ENCODE measurements at regions not wholly inside any gene's neighbourhood (a gene's known extent, or its start where the extent isn't known, plus 50 kb on each side); places are given as distances from the start of the nearest gene placed in this dataset.

DNA sequence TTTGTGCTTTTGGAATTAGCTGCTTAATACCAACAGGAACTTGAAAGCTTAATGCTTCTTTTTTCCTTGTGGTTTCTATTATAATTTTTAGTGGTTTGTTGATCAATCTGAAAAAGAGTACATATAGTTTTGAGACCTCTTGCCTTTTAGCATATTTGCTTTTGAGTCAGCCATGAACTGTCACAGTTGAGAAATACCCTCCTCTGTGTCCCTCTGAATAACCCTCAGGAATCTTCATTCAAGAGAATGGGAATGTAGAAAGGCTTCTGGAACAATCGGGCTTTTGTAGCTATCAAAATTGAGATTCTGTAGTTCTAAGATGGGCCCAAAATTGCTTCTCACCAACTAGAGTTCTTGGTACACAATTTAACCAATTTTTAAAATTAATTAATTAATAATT is 451.1 kb upstream of the TRIB2 start:
- TF ChIP-seq YY1 (IDR thresholded peaks at IDR 0.05; ENCODE audit: insufficient read depth, insufficient read length) = no peak
- no peak for TF ChIP-seq SUZ12 (IDR thresholded peaks at IDR 0.05; ENCODE audit: extremely low read depth, insufficient read depth, insufficient read length)
